Activated CD4-positive, CD25-positive, alpha-beta regulatory T cell treated with anti-CD3 and anti-CD28 coated beads, Interleukin-2, amount 50 U/mL, for 24 hours (primary cell): ENCODE measurements at regions not wholly inside any gene's neighbourhood (a gene's known extent, or its start where the extent isn't known, plus 50 kb on each side); places are given as distances from the start of the nearest gene placed in this dataset.
A peak's percentile ranks its signal among the peaks of the same experiment; 100 is the strongest.

Experiments
- ATAC-seq, 2 donors: fragments of 150-1000 bp; cut with Tn5 transposase; one replicate each; pipeline ENCODE4 v1.10.0; 2021; ENCODE audit warnings: mild to moderate bottlenecking in 1 of 2, moderate library complexity in 1 of 2

GRCh38 chr1:42034426-42034825 is 115.7 kb upstream of the HIVEP3 start:
- ATAC-seq, result no peak

GRCh38 chr1:42033629-42034028 is 114.9 kb upstream of the HIVEP3 start:
- ATAC-seq, result no peak

GRCh38 chr1:42017730-42018129 is 99.0 kb upstream of the HIVEP3 start:
- ATAC-seq, result no peak

GRCh38 chr1:42017259-42017658 is 98.5 kb upstream of the HIVEP3 start:
- ATAC-seq, result peak; percentile 81 to 83

GRCh38 chr1:42014823-42015222 is 96.1 kb upstream of the HIVEP3 start:
- ATAC-seq, result no peak

GRCh38 chr1:42013881-42014470 is 95.3 kb upstream of the HIVEP3 start:
- ATAC-seq, result no peak

GRCh38 chr1:42012852-42013251 is 94.1 kb upstream of the HIVEP3 start:
- no peak for ATAC-seq

GRCh38 chr1:42010381-42010780 is 91.7 kb upstream of the HIVEP3 start:
- no peak for ATAC-seq

- no peak for ATAC-seq
These were observed 89.5 kb upstream of the HIVEP3 start for GRCh38 chr1:42008264-42008663.

- ATAC-seq, result no peak
These were observed 88.1 kb upstream of the HIVEP3 start for GRCh38 chr1:42006836-42007235.

- no peak for ATAC-seq
These were observed 87.4 kb upstream of the HIVEP3 start for GRCh38 chr1:42006093-42006492.

- ATAC-seq, result no peak
These were observed 86.8 kb upstream of the HIVEP3 start for GRCh38 chr1:42005530-42005929.

GRCh38 chr1:42004860-42005259 is 86.1 kb upstream of the HIVEP3 start:
- no peak for ATAC-seq

- ATAC-seq, result no peak
These were observed 85.6 kb upstream of the HIVEP3 start for GRCh38 chr1:42004322-42004721.

GRCh38 chr1:42003433-42003832 is 84.7 kb upstream of the HIVEP3 start:
- no peak for ATAC-seq

GRCh38 chr1:42002220-42002619 is 83.5 kb upstream of the HIVEP3 start:
- no peak for ATAC-seq

- no peak for ATAC-seq
These were observed 82.0 kb upstream of the HIVEP3 start for GRCh38 chr1:42000766-42001165.

- ATAC-seq, result no peak
These were observed 81.2 kb upstream of the HIVEP3 start for GRCh38 chr1:41999884-42000283.

- ATAC-seq, result no peak
These were observed 79.5 kb upstream of the HIVEP3 start for GRCh38 chr1:41998250-41998649.

GRCh38 chr1:41997153-41997552 is 78.4 kb upstream of the HIVEP3 start:
- ATAC-seq, result no peak

GRCh38 chr1:41995441-41996130 is 76.9 kb upstream of the HIVEP3 start:
- ATAC-seq, result no peak

- no peak for ATAC-seq
These were observed 75.6 kb upstream of the HIVEP3 start for GRCh38 chr1:41994195-41994894.

GRCh38 chr1:41983451-41983850 is 64.7 kb upstream of the HIVEP3 start:
- no peak for ATAC-seq

- ATAC-seq, result no peak
These were observed 63.1 kb upstream of the HIVEP3 start for GRCh38 chr1:41981796-41982195.
